ENCODE measurements at regions not wholly inside any gene's neighbourhood (a gene's known extent, or its start where the extent isn't known, plus 50 kb on each side); places are given as distances from the start of the nearest gene placed in this dataset.
"Not testable (repeated sequence)": the region's sequence is repeated elsewhere in the genome, so short reads cannot be mapped to it uniquely, and the experiment has no call there.

GRCh38 chr4:11842620-11843263 lies 414.0 kb upstream of the HS3ST1 start:
- no peak for DNase-seq (ENCODE audit: low read depth)

GRCh38 chr4:11839889-11840288 lies 411.2 kb upstream of the HS3ST1 start:
- no peak for DNase-seq (ENCODE audit: low read depth)

- no peak for DNase-seq (ENCODE audit: low read depth)
Measured at GRCh38 chr4:11831739-11832138, 403.0 kb upstream of the HS3ST1 start.

GRCh38 chr4:11824566-11824965 lies 395.9 kb upstream of the HS3ST1 start:
- DNase-seq (ENCODE audit: low read depth): no peak

- no peak for DNase-seq (ENCODE audit: low read depth)
Measured at GRCh38 chr4:11821772-11822430, 393.2 kb upstream of the HS3ST1 start.

- no peak for DNase-seq (ENCODE audit: low read depth)
Measured at GRCh38 chr4:11817088-11817487, 388.4 kb upstream of the HS3ST1 start.

GRCh38 chr4:11814758-11815157 lies 386.1 kb upstream of the HS3ST1 start:
- DNase-seq (ENCODE audit: low read depth): no peak

GRCh38 chr4:11813951-11814446 lies 385.3 kb upstream of the HS3ST1 start:
- DNase-seq (ENCODE audit: low read depth): no peak

- DNase-seq (ENCODE audit: low read depth): not testable (repeated sequence)
Measured at GRCh38 chr4:11811521-11811920, 382.8 kb upstream of the HS3ST1 start.

- DNase-seq (ENCODE audit: low read depth): no peak
Measured at GRCh38 chr4:11805842-11806241, 377.1 kb upstream of the HS3ST1 start.

GRCh38 chr4:11801466-11802446 lies 373.1 kb upstream of the HS3ST1 start:
- DNase-seq (ENCODE audit: low read depth): no peak

- DNase-seq (ENCODE audit: low read depth): no peak
Measured at GRCh38 chr4:11799196-11799595, 370.5 kb upstream of the HS3ST1 start.

- DNase-seq (ENCODE audit: low read depth): no peak
Measured at GRCh38 chr4:11791797-11792196, 363.1 kb upstream of the HS3ST1 start.

GRCh38 chr4:11790230-11790629 lies 361.5 kb upstream of the HS3ST1 start:
- DNase-seq (ENCODE audit: low read depth): no peak

GRCh38 chr4:11783588-11783987 lies 354.9 kb upstream of the HS3ST1 start:
- no peak for DNase-seq (ENCODE audit: low read depth)

- no peak for DNase-seq (ENCODE audit: low read depth)
Measured at GRCh38 chr4:11782859-11783258, 354.2 kb upstream of the HS3ST1 start.

GRCh38 chr4:11777447-11777846 lies 348.8 kb upstream of the HS3ST1 start:
- DNase-seq (ENCODE audit: low read depth): no peak

GRCh38 chr4:11774346-11774745 lies 345.7 kb upstream of the HS3ST1 start:
- no peak for DNase-seq (ENCODE audit: low read depth)

- DNase-seq (ENCODE audit: low read depth): no peak
Measured at GRCh38 chr4:11773798-11774197, 345.1 kb upstream of the HS3ST1 start.

GRCh38 chr4:11769434-11769833 lies 340.7 kb upstream of the HS3ST1 start:
- no peak for DNase-seq (ENCODE audit: low read depth)

GRCh38 chr4:11768251-11768972 lies 339.7 kb upstream of the HS3ST1 start:
- DNase-seq (ENCODE audit: low read depth): no peak
